ENCODE measurements at regions not wholly inside any gene's neighbourhood (a gene's known extent, or its start where the extent isn't known, plus 50 kb on each side); places are given as distances from the start of the nearest gene placed in this dataset.

- Histone ChIP-seq H3K4ac (ENCODE audit: low read depth, low read length) (no peak overlapping the region), H3K9ac (ENCODE audit: low read length) (no peak overlapping the region), H2AK5ac (ENCODE audit: low read length) (no peak overlapping the region), H3K4me2 (ENCODE audit: low read length) (no peak overlapping the region), H3K23ac (ENCODE audit: low read length) (no peak overlapping the region), H3K36me3 (ENCODE audit: control insufficient read depth in 1 of 2, insufficient read depth in 2 of 2, low read length in 2 of 2) (no peaks in the 10 kb centered on the region), H2BK5ac (ENCODE audit: low read depth, low read length, poor library complexity) (no peak overlapping the region), H3K27ac (ENCODE audit: low read depth, low read length) (no peak overlapping the region), H3K18ac (ENCODE audit: low read length) (no peak overlapping the region), H2BK120ac (ENCODE audit: insufficient read depth, low read length, poor library complexity) (no peak overlapping the region), H3K14ac (ENCODE audit: low read length) (no peak overlapping the region), H2AFZ (ENCODE audit: insufficient read depth, low read length, poor library complexity) (no peak overlapping the region), H4K8ac (ENCODE audit: low read depth, low read length) (peak overlapping the region; percentile 10), H4K12ac (ENCODE audit: low read depth, low read length) (no peak overlapping the region), H3K27me3 (ENCODE audit: insufficient read depth, low read length) (no peaks in the 10 kb centered on the region), H3K4me3 (ENCODE audit: low read depth, low read length) (no peak overlapping the region), H3K79me1 (ENCODE audit: low read length) (no peaks in the 10 kb centered on the region), H3K79me2 (ENCODE audit: control insufficient read depth, insufficient read depth, low read length, poor library complexity) (no peaks in the 10 kb centered on the region), H3K4me1 (ENCODE audit: control insufficient read depth in 1 of 2, insufficient read depth in 2 of 2, low read length in 2 of 2) (no peaks in the 10 kb centered on the region), H3K9me3 (ENCODE audit: insufficient read depth, low read depth, low read length) (no peaks in the 10 kb centered on the region), H2BK12ac (ENCODE audit: low read length) (no peak overlapping the region), H4K91ac (ENCODE audit: low read depth, low read length) (no peak overlapping the region)
- no peak for DNase-seq
- WGBS (ENCODE audit: extremely low coverage, insufficient coverage, insufficient read length): no CpG with 5 or more reads among the region's 7 CpGs
Measured at GRCh38 chrX:118178450-118178849, 61.8 kb upstream of the KLHL13 start.

DNA sequence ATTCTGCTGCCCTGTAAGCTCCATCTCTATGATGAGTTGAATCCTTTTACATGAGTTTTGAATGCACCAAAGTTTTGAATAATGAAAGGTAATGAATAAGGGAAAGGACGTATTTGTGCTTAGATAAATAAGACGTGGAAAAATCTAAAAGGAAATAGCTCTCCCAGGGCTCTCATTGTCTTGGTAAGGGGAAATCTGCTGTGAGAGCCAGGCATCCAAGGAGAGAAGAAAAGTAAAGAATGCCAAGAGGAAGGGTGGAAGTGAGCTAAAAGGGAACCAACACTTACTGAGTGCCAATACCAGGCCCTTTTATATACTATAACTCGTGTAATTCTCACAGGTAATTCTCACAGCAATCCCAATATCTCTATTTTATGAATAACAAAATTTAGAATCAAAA is 62.6 kb upstream of the KLHL13 start:
- no peak overlapping the region for H3K4me2 ChIP-seq (ENCODE audit: low read length)
- no peak overlapping the region for H4K12ac ChIP-seq (ENCODE audit: low read depth, low read length)
- no peaks in the 10 kb centered on the region for H3K27me3 ChIP-seq (ENCODE audit: insufficient read depth, low read length)
- 100% methylated on average over 1 of the region's 3 CpGs for WGBS (ENCODE audit: extremely low coverage, insufficient coverage, insufficient read length)
- no peak overlapping the region for H2BK12ac ChIP-seq (ENCODE audit: low read length)
- no peak overlapping the region for H3K14ac ChIP-seq (ENCODE audit: low read length)
- H4K8ac ChIP-seq (ENCODE audit: low read depth, low read length): no peak overlapping the region
- H3K18ac ChIP-seq (ENCODE audit: low read length): no peak overlapping the region
- H2AFZ ChIP-seq (ENCODE audit: insufficient read depth, low read length, poor library complexity): no peak overlapping the region
- H3K4me1 ChIP-seq (ENCODE audit: control insufficient read depth in 1 of 2, insufficient read depth in 2 of 2, low read length in 2 of 2): no peaks in the 10 kb centered on the region
- no peak overlapping the region for H3K4ac ChIP-seq (ENCODE audit: low read depth, low read length)
- no peak overlapping the region for H2BK120ac ChIP-seq (ENCODE audit: insufficient read depth, low read length, poor library complexity)
- no peak overlapping the region for H3K4me3 ChIP-seq (ENCODE audit: low read depth, low read length)
- no peak overlapping the region for H4K91ac ChIP-seq (ENCODE audit: low read depth, low read length)
- DNase-seq: no peak
- no peaks in the 10 kb centered on the region for H3K9me3 ChIP-seq (ENCODE audit: insufficient read depth, low read depth, low read length)
- H3K36me3 ChIP-seq (ENCODE audit: control insufficient read depth in 1 of 2, insufficient read depth in 2 of 2, low read length in 2 of 2): no peaks in the 10 kb centered on the region
- no peak overlapping the region for H3K27ac ChIP-seq (ENCODE audit: low read depth, low read length)
- no peak overlapping the region for H2AK5ac ChIP-seq (ENCODE audit: low read length)
- no peak overlapping the region for H2BK5ac ChIP-seq (ENCODE audit: low read depth, low read length, poor library complexity)
- H3K79me2 ChIP-seq (ENCODE audit: control insufficient read depth, insufficient read depth, low read length, poor library complexity): no peaks in the 10 kb centered on the region
- no peaks in the 10 kb centered on the region for H3K79me1 ChIP-seq (ENCODE audit: low read length)
- H3K23ac ChIP-seq (ENCODE audit: low read length): no peak overlapping the region
- H3K9ac ChIP-seq (ENCODE audit: low read length): no peak overlapping the region

DNA sequence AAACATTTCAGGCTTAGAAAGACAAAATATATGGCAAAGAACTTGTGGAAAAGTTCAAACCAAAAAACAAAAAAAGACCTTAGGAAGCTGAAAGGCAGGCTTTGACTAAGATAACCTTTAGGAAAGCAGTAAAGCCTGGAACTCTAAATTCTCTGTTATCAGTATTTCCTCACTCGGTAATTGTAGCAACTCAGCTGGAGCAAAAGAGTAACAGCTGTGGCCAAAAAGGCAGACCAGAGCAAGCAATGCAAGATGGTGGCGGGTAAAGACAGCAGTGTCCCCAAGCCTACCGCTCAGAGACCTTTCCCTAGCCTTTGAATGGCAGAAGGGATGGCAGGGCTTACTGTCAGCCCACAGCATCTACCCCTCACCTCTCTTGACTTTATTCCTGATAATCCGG is 63.1 kb upstream of the KLHL13 start:
- Histone ChIP-seq H3K4ac (ENCODE audit: low read depth, low read length) (no peak overlapping the region), H3K4me3 (ENCODE audit: low read depth, low read length) (no peak overlapping the region), H3K9me3 (ENCODE audit: insufficient read depth, low read depth, low read length) (no peaks in the 10 kb centered on the region), H3K79me2 (ENCODE audit: control insufficient read depth, insufficient read depth, low read length, poor library complexity) (no peaks in the 10 kb centered on the region), H3K27ac (ENCODE audit: low read depth, low read length) (no peak overlapping the region), H2BK12ac (ENCODE audit: low read length) (no peak overlapping the region), H3K9ac (ENCODE audit: low read length) (no peak overlapping the region), H3K14ac (ENCODE audit: low read length) (no peak overlapping the region), H3K27me3 (ENCODE audit: insufficient read depth, low read length) (no peaks in the 10 kb centered on the region), H3K18ac (ENCODE audit: low read length) (no peak overlapping the region), H2AFZ (ENCODE audit: insufficient read depth, low read length, poor library complexity) (no peak overlapping the region), H2BK5ac (ENCODE audit: low read depth, low read length, poor library complexity) (no peak overlapping the region), H3K23ac (ENCODE audit: low read length) (no peak overlapping the region), H2AK5ac (ENCODE audit: low read length) (no peak overlapping the region), H3K4me2 (ENCODE audit: low read length) (no peak overlapping the region), H4K91ac (ENCODE audit: low read depth, low read length) (no peak overlapping the region), H2BK120ac (ENCODE audit: insufficient read depth, low read length, poor library complexity) (no peak overlapping the region), H4K8ac (ENCODE audit: low read depth, low read length) (no peak overlapping the region), H3K36me3 (ENCODE audit: control insufficient read depth in 1 of 2, insufficient read depth in 2 of 2, low read length in 2 of 2) (no peaks in the 10 kb centered on the region), H3K79me1 (ENCODE audit: low read length) (no peaks in the 10 kb centered on the region), H3K4me1 (ENCODE audit: control insufficient read depth in 1 of 2, insufficient read depth in 2 of 2, low read length in 2 of 2) (no peaks in the 10 kb centered on the region), H4K12ac (ENCODE audit: low read depth, low read length) (no peak overlapping the region)
- no CpG with 5 or more reads among the region's 4 CpGs for WGBS (ENCODE audit: extremely low coverage, insufficient coverage, insufficient read length)
- no peak for DNase-seq

GRCh38 chrX:118181030-118181429 is 64.4 kb upstream of the KLHL13 start:
- no peak overlapping the region for H4K91ac ChIP-seq (ENCODE audit: low read depth, low read length)
- H3K9ac ChIP-seq (ENCODE audit: low read length): no peak overlapping the region
- no peak overlapping the region for H3K4ac ChIP-seq (ENCODE audit: low read depth, low read length)
- no peaks in the 10 kb centered on the region for H3K36me3 ChIP-seq (ENCODE audit: control insufficient read depth in 1 of 2, insufficient read depth in 2 of 2, low read length in 2 of 2)
- no peak overlapping the region for H3K27ac ChIP-seq (ENCODE audit: low read depth, low read length)
- H2BK5ac ChIP-seq (ENCODE audit: low read depth, low read length, poor library complexity): no peak overlapping the region
- no peaks in the 10 kb centered on the region for H3K4me1 ChIP-seq (ENCODE audit: control insufficient read depth in 1 of 2, insufficient read depth in 2 of 2, low read length in 2 of 2)
- H4K12ac ChIP-seq (ENCODE audit: low read depth, low read length): no peak overlapping the region
- H3K9me3 ChIP-seq (ENCODE audit: insufficient read depth, low read depth, low read length): no peaks in the 10 kb centered on the region
- no peak overlapping the region for H3K23ac ChIP-seq (ENCODE audit: low read length)
- no peak overlapping the region for H3K14ac ChIP-seq (ENCODE audit: low read length)
- H3K18ac ChIP-seq (ENCODE audit: low read length): no peak overlapping the region
- H3K27me3 ChIP-seq (ENCODE audit: insufficient read depth, low read length): no peaks in the 10 kb centered on the region
- no peak overlapping the region for H2AFZ ChIP-seq (ENCODE audit: insufficient read depth, low read length, poor library complexity)
- H3K79me2 ChIP-seq (ENCODE audit: control insufficient read depth, insufficient read depth, low read length, poor library complexity): no peaks in the 10 kb centered on the region
- no peak overlapping the region for H2AK5ac ChIP-seq (ENCODE audit: low read length)
- no peak for DNase-seq
- H3K4me2 ChIP-seq (ENCODE audit: low read length): no peak overlapping the region
- no CpG with 5 or more reads among the region's 4 CpGs for WGBS (ENCODE audit: extremely low coverage, insufficient coverage, insufficient read length)
- no peaks in the 10 kb centered on the region for H3K79me1 ChIP-seq (ENCODE audit: low read length)
- no peak overlapping the region for H4K8ac ChIP-seq (ENCODE audit: low read depth, low read length)
- no peak overlapping the region for H2BK120ac ChIP-seq (ENCODE audit: insufficient read depth, low read length, poor library complexity)
- H2BK12ac ChIP-seq (ENCODE audit: low read length): no peak overlapping the region
- H3K4me3 ChIP-seq (ENCODE audit: low read depth, low read length): no peak overlapping the region

Measured in trophoblast cell (in vitro differentiated cells and primary cell).